Nephron progenitor cell (in vitro differentiated cells): ENCODE measurements at regions not wholly inside any gene's neighbourhood (a gene's known extent, or its start where the extent isn't known, plus 50 kb on each side); places are given as distances from the start of the nearest gene placed in this dataset.

Experiments
- DNase-seq: peaks from one replicate; pipeline ENCODE4 v3.0.0; 2021
- H3K27ac Mint-ChIP-seq: 2 replicates; pipeline ENCODE4 v1.8.0; 2021; ENCODE audit warnings: mild to moderate bottlenecking, moderate library complexity, mixed read lengths
- H3K27me3 Mint-ChIP-seq: 2 replicates; pipeline ENCODE4 v1.8.0; 2021; ENCODE audit warnings: mild to moderate bottlenecking, low read depth, mixed read lengths; ENCODE audit not compliant: poor library complexity
- H3K36me3 Mint-ChIP-seq: 2 replicates; pipeline ENCODE4 v1.8.0; 2021; ENCODE audit warnings: low read depth, mixed read lengths
- H3K4me1 Mint-ChIP-seq: 2 replicates; pipeline ENCODE4 v1.8.0; 2021; ENCODE audit warnings: mixed read lengths
- H3K4me3 Mint-ChIP-seq: 2 replicates; pipeline ENCODE4 v1.8.0; 2021; ENCODE audit warnings: mild to moderate bottlenecking, moderate library complexity, mixed read lengths
- H3K9me3 Mint-ChIP-seq: 2 replicates; pipeline ENCODE4 v1.8.0; 2021; ENCODE audit warnings: mild to moderate bottlenecking, moderate library complexity, mixed read lengths
- CTCF ChIP-seq: fragments of 200-600 bp; sonication (generic); IDR thresholded peaks from 2 replicates; pipeline ENCODE4 v1.5.0; 2021; ENCODE audit warnings: antibody characterized with exemption

GRCh38 chr22:27385261-27385998 lies 416.1 kb downstream of the MN1 start:
- DNase-seq = no peak
- peaks cover 42% of the 10 kb centered on the region for H3K4me1 Mint-ChIP-seq
- H3K9me3 Mint-ChIP-seq = peaks cover 4% of the 10 kb centered on the region
- no peak overlapping the region for H3K27ac Mint-ChIP-seq
- no peak overlapping the region for H3K4me3 Mint-ChIP-seq
- TF ChIP-seq CTCF = no peak
- peaks cover 84% of the 10 kb centered on the region for H3K27me3 Mint-ChIP-seq
- H3K36me3 Mint-ChIP-seq = no peaks in the 10 kb centered on the region

GRCh38 chr22:27386186-27386585 lies 415.4 kb downstream of the MN1 start:
- Mint-ChIP-seq H3K27me3 (peaks cover 81% of the 10 kb centered on the region), H3K27ac (no peak overlapping the region), H3K36me3 (no peaks in the 10 kb centered on the region), H3K4me3 (no peak overlapping the region), H3K4me1 (peaks cover 39% of the 10 kb centered on the region), H3K9me3 (peaks cover 4% of the 10 kb centered on the region)
- TF ChIP-seq CTCF = no peak
- no peak for DNase-seq

GRCh38 chr22:27387561-27387960 lies 414.0 kb downstream of the MN1 start:
- no peak for TF ChIP-seq CTCF
- no peak for DNase-seq
- Mint-ChIP-seq H3K9me3 (no peaks in the 10 kb centered on the region), H3K4me1 (peaks cover 33% of the 10 kb centered on the region), H3K4me3 (no peak overlapping the region), H3K27ac (no peak overlapping the region), H3K36me3 (no peaks in the 10 kb centered on the region), H3K27me3 (peaks cover 87% of the 10 kb centered on the region)

GRCh38 chr22:27388090-27388600 lies 413.4 kb downstream of the MN1 start:
- Mint-ChIP-seq H3K36me3 (no peaks in the 10 kb centered on the region), H3K27me3 (peaks cover 89% of the 10 kb centered on the region), H3K9me3 (no peaks in the 10 kb centered on the region), H3K4me1 (peaks cover 33% of the 10 kb centered on the region), H3K4me3 (no peak overlapping the region), H3K27ac (no peak overlapping the region)
- no peak for DNase-seq
- TF ChIP-seq CTCF = no peak

- DNase-seq = no peak
- Mint-ChIP-seq H3K9me3 (no peaks in the 10 kb centered on the region), H3K36me3 (no peaks in the 10 kb centered on the region), H3K27me3 (peaks cover 92% of the 10 kb centered on the region), H3K4me3 (no peak overlapping the region), H3K4me1 (peaks cover 33% of the 10 kb centered on the region), H3K27ac (no peak overlapping the region)
- no peak for TF ChIP-seq CTCF
Observed at GRCh38 chr22:27389727-27390075, 411.9 kb downstream of the MN1 start.
